Nephron progenitor cell (in vitro differentiated cells): ENCODE measurements at regions not wholly inside any gene's neighbourhood (a gene's known extent, or its start where the extent isn't known, plus 50 kb on each side); places are given as distances from the start of the nearest gene placed in this dataset.

ENCODE experiments used
- DNase-seq: peaks from one replicate; pipeline ENCODE4 v3.0.0; 2021
- H3K27ac Mint-ChIP-seq: 2 replicates; pipeline ENCODE4 v1.8.0; 2021; ENCODE audit warnings: mild to moderate bottlenecking, moderate library complexity, mixed read lengths
- H3K27me3 Mint-ChIP-seq: 2 replicates; pipeline ENCODE4 v1.8.0; 2021; ENCODE audit warnings: mild to moderate bottlenecking, low read depth, mixed read lengths; ENCODE audit not compliant: poor library complexity
- H3K36me3 Mint-ChIP-seq: 2 replicates; pipeline ENCODE4 v1.8.0; 2021; ENCODE audit warnings: low read depth, mixed read lengths
- H3K4me1 Mint-ChIP-seq: 2 replicates; pipeline ENCODE4 v1.8.0; 2021; ENCODE audit warnings: mixed read lengths
- H3K4me3 Mint-ChIP-seq: 2 replicates; pipeline ENCODE4 v1.8.0; 2021; ENCODE audit warnings: mild to moderate bottlenecking, moderate library complexity, mixed read lengths
- H3K9me3 Mint-ChIP-seq: 2 replicates; pipeline ENCODE4 v1.8.0; 2021; ENCODE audit warnings: mild to moderate bottlenecking, moderate library complexity, mixed read lengths
- TF ChIP-seq, protein P1 (sequence below): fragments of 200-600 bp; sonication (generic); IDR thresholded peaks from 2 replicates; pipeline ENCODE4 v1.5.0; 2021; ENCODE audit warnings: antibody characterized with exemption

DNA sequence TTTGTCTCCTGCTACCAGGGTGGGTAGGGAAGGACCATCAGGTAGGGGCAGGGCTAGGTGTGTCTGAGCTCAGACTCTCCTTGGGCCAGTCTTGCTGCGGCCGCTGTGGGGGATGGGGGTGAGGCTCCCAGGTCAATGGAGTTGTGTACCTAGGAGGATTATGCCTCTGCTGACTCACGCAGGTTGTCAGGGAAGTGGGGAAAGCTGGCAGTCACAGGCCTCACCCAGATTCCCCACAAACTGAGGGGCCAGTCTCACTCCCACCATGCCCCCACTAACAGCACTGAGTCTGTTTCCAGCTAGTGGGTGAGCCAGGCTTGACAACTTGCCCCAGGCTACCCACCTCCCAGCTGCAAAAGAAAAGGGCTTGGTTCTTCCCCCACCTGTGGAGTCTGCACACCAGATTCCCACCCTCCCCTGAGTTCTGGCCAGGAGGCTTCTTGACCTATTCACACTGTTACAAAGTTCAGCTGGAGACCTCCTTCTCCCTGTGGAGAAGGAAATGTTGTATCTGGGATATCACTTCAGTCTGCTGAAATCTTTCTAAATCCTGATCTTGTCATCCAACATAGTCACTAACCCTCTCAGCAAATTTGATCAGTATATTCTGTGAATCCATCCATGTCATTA lies 69.2 kb upstream of the GJA8 start:
- DNase-seq = no peak
- H3K4me1 Mint-ChIP-seq = peaks cover 36% of the 10 kb centered on the region
- no peak overlapping the region for H3K27ac Mint-ChIP-seq
- H3K4me3 Mint-ChIP-seq = no peak overlapping the region
- TF ChIP-seq, protein P1, sequence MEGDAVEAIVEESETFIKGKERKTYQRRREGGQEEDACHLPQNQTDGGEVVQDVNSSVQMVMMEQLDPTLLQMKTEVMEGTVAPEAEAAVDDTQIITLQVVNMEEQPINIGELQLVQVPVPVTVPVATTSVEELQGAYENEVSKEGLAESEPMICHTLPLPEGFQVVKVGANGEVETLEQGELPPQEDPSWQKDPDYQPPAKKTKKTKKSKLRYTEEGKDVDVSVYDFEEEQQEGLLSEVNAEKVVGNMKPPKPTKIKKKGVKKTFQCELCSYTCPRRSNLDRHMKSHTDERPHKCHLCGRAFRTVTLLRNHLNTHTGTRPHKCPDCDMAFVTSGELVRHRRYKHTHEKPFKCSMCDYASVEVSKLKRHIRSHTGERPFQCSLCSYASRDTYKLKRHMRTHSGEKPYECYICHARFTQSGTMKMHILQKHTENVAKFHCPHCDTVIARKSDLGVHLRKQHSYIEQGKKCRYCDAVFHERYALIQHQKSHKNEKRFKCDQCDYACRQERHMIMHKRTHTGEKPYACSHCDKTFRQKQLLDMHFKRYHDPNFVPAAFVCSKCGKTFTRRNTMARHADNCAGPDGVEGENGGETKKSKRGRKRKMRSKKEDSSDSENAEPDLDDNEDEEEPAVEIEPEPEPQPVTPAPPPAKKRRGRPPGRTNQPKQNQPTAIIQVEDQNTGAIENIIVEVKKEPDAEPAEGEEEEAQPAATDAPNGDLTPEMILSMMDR = no peak
- H3K9me3 Mint-ChIP-seq = peaks cover 33% of the 10 kb centered on the region
- peaks cover 5% of the 10 kb centered on the region for H3K36me3 Mint-ChIP-seq
- H3K27me3 Mint-ChIP-seq = peaks cover 7% of the 10 kb centered on the region

DNA sequence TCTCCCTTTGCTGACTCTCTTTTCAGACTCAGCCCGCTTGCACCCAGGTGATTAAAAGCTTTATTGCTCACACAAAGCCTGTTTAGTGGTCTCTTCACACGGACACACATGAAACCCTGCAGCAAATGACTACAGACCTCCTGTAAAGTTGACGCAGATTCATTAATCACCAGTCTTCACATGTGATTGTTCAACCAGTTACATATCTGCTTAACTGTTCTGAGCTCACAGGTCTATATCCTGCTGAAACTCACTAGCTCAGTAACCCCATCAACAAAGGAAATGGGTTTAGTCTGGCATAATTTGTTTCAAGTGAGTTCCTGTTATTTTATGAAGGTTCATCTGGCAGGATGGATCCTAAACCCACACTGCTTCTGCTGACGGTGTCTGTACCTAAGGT lies 68.4 kb upstream of the GJA8 start:
- H3K27me3 Mint-ChIP-seq = peaks cover 7% of the 10 kb centered on the region
- peaks cover 36% of the 10 kb centered on the region for H3K4me1 Mint-ChIP-seq
- DNase-seq = no peak
- no peak overlapping the region for H3K4me3 Mint-ChIP-seq
- TF ChIP-seq, protein P1 = no peak
- peaks cover 5% of the 10 kb centered on the region for H3K36me3 Mint-ChIP-seq
- H3K9me3 Mint-ChIP-seq = peaks cover 25% of the 10 kb centered on the region
- no peak overlapping the region for H3K27ac Mint-ChIP-seq

DNA sequence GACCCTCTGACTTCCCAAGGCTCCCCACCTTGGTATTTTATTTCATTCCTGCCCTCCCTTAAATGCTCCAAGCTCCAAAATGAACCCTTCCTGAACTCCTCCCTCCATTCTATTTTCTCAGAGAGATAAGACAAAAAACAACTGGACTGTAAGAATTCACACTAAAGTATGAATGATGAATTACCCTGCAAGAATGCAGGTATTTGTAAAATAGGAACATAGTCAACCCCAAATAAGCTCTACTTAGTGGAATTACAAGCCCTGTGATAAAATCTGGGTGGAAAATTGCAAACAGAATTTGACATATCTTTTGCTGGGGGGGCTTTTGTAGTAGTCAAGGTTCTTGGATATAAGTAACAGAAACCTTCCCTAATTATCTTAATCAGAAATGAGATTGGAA lies 67.8 kb upstream of the GJA8 start:
- H3K4me3 Mint-ChIP-seq = no peak overlapping the region
- H3K27ac Mint-ChIP-seq = peak overlapping the region; percentile 1
- H3K36me3 Mint-ChIP-seq = peaks cover 5% of the 10 kb centered on the region
- H3K27me3 Mint-ChIP-seq = peaks cover 7% of the 10 kb centered on the region
- TF ChIP-seq, protein P1 = no peak
- H3K9me3 Mint-ChIP-seq = peaks cover 19% of the 10 kb centered on the region
- DNase-seq = no peak
- H3K4me1 Mint-ChIP-seq = peaks cover 36% of the 10 kb centered on the region

DNA sequence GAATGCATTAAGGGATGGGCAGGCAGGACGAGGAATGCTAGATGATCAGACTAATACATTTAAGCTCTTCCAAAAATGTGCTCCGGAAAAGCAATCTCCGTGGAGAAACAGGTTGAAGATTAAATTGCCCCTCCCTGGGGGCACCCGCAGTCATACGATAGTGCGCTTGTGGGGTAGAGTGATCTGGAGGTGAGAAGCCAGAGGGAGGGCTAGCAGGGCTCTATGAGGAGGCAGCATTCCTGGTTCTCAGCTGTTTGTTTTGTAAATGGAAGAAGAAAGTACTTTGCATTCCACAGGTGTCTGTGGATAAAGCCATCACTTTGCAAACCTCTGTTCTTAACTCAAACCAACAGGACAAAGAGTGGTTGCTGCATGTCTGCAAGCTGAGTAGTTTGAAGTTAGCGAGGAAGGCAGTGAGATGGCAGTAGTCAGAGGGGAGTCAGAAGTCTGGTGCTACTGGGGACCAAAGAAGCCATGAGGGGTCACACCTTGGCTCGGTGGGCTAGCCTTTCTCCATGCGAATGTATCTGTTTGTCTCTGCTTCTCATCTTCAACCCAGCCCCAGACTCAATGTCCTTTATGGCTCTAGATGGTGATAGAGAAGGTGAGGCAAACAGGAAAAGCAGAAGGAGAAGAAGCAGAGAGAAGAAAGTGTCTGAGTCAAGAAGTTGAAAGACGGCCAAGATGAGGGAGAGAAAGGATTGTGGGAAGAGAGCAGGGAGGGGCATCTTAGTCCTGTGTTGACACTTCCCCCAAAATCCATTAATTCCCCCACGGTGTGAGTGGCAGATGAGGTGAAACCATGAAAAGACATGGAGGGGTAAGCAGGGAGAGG lies 65.2 kb upstream of the GJA8 start:
- TF ChIP-seq, protein P1 = no peak
- Mint-ChIP-seq H3K27me3 (peaks cover 7% of the 10 kb centered on the region), H3K9me3 (peaks cover 4% of the 10 kb centered on the region), H3K4me1 (peaks cover 36% of the 10 kb centered on the region), H3K36me3 (peaks cover 3% of the 10 kb centered on the region), H3K4me3 (no peak overlapping the region), H3K27ac (no peak overlapping the region)
- no peak for DNase-seq

DNA sequence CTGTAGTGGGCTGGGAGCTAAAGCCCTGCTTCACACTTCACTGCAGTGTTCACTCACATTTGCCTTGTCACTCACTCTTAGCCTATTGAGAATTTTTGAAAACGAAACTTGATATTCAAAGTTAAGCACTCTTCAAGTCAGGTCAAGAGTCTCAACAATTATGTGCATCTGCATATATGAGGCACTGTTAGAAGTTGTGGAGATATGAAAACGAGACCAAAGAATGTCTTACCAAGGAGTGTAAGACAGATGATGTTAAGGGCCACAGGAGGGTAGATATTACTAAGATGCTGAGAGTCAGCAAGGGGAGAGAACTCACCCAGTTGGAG lies 64.7 kb upstream of the GJA8 start:
- DNase-seq = no peak
- H3K36me3 Mint-ChIP-seq = no peaks in the 10 kb centered on the region
- H3K4me1 Mint-ChIP-seq = peaks cover 31% of the 10 kb centered on the region
- TF ChIP-seq, protein P1 = no peak
- H3K27ac Mint-ChIP-seq = no peak overlapping the region
- H3K9me3 Mint-ChIP-seq = no peaks in the 10 kb centered on the region
- H3K27me3 Mint-ChIP-seq = peaks cover 7% of the 10 kb centered on the region
- no peak overlapping the region for H3K4me3 Mint-ChIP-seq

DNA sequence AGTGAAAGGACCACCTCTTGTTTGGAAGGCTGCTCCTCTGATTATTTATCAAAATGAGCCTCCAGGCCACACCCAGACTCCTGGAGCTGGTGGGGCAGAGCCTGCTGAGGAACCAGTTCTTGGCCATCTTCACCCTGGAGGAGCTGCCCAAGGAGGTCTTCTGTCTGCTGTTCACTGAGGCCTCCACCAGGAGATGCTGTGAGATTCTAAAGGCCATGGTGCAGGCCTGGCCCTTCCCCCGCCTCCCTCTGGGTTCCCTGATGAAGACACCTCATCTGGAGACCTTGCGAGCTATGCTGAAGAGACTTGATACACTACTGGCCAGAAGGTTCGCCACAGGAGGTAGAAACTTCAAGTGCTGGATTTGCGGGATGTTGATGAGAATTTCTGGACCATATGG lies 61.7 kb upstream of the GJA8 start:
- H3K27me3 Mint-ChIP-seq = peaks cover under 1% of the 10 kb centered on the region
- no peaks in the 10 kb centered on the region for H3K36me3 Mint-ChIP-seq
- no peak overlapping the region for H3K4me3 Mint-ChIP-seq
- no peak for DNase-seq
- TF ChIP-seq, protein P1 = no peak
- no peaks in the 10 kb centered on the region for H3K9me3 Mint-ChIP-seq
- peaks cover 14% of the 10 kb centered on the region for H3K4me1 Mint-ChIP-seq
- H3K27ac Mint-ChIP-seq = no peak overlapping the region
